GM18517 (cell line): ENCODE measurements at regions not wholly inside any gene's neighbourhood (a gene's known extent, or its start where the extent isn't known, plus 50 kb on each side); places are given as distances from the start of the nearest gene placed in this dataset.

Experiments used
- ATAC-seq: cut with Tn5 transposase; IDR thresholded peaks from one replicate; pipeline ENCODE4 v1.9.1; 2021; ENCODE audit warnings: mild to moderate bottlenecking, moderate library complexity; ENCODE audit not compliant: unreplicated experiment

- peak; percentile 95 for ATAC-seq
Measured at GRCh38 chr13:103140001-103140671, 73.9 kb upstream of the SLC10A2 start.

DNA sequence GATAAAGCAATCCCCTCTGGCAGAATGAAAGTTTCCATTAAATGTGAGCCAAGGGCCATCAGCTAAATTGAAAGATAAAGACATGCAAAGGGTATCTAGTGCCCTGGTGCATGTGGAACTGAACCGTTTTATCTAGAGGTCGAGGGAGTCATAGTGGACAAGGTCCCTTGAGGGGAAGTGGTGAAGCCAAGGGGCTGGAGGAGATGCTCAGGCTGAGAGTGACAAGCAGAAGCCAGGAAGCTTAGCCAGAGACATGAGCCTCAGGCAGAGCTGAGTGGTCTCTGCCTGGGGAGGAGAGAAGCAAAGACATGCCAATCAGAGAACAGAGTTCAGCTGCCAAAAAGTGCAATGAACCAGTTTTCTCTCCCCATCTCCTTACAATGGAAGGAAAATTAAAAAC is 68.1 kb upstream of the SLC10A2 start:
- ATAC-seq: peak; percentile 49

- ATAC-seq: no peak
Measured at GRCh38 chr13:103133556-103133955, 67.3 kb upstream of the SLC10A2 start.

- ATAC-seq: peak; percentile 87
Measured at GRCh38 chr13:103130681-103131210, 64.5 kb upstream of the SLC10A2 start.

- peak; percentile 1 for ATAC-seq
Measured at GRCh38 chr13:103130146-103130545, 63.9 kb upstream of the SLC10A2 start.
